ENCODE measurements at regions not wholly inside any gene's neighbourhood (a gene's known extent, or its start where the extent isn't known, plus 50 kb on each side); places are given as distances from the start of the nearest gene placed in this dataset.
"Not testable (repeated sequence)": the region's sequence is repeated elsewhere in the genome, so short reads cannot be mapped to it uniquely, and the experiment has no call there.

GRCh38 chr2:89208144-89208932 lies 516.9 kb downstream of the RPIA start:
- not testable (repeated sequence) for H3K4me1 Mint-ChIP-seq; H3K4me3 Mint-ChIP-seq; H3K36me3 Mint-ChIP-seq (ENCODE audit: low read depth); H3K27me3 Mint-ChIP-seq (ENCODE audit: low read depth, poor library complexity); H3K27ac Mint-ChIP-seq; DNase-seq
- H3K9me3 Mint-ChIP-seq, result peaks cover 35% of the 10 kb centered on the region

GRCh38 chr2:89213151-89213550 lies 521.7 kb downstream of the RPIA start:
- not testable (repeated sequence) for H3K36me3 Mint-ChIP-seq (ENCODE audit: low read depth); DNase-seq; H3K27ac Mint-ChIP-seq; H3K4me3 Mint-ChIP-seq; H3K4me1 Mint-ChIP-seq; H3K27me3 Mint-ChIP-seq (ENCODE audit: low read depth, poor library complexity)
- H3K9me3 Mint-ChIP-seq, result peaks cover 39% of the 10 kb centered on the region

- H3K36me3 Mint-ChIP-seq (ENCODE audit: low read depth); H3K4me3 Mint-ChIP-seq; H3K27me3 Mint-ChIP-seq (ENCODE audit: low read depth, poor library complexity); H3K4me1 Mint-ChIP-seq; H3K27ac Mint-ChIP-seq; DNase-seq: not testable (repeated sequence)
- H3K9me3 Mint-ChIP-seq, result peaks cover 39% of the 10 kb centered on the region
Observed at GRCh38 chr2:89213811-89214210, 522.3 kb downstream of the RPIA start.

GRCh38 chr2:89221474-89221873 lies 530.0 kb downstream of the RPIA start:
- not testable (repeated sequence) for H3K4me1 Mint-ChIP-seq; H3K4me3 Mint-ChIP-seq; H3K27ac Mint-ChIP-seq; H3K27me3 Mint-ChIP-seq (ENCODE audit: low read depth, poor library complexity); DNase-seq; H3K36me3 Mint-ChIP-seq (ENCODE audit: low read depth)
- peaks cover 11% of the 10 kb centered on the region for H3K9me3 Mint-ChIP-seq

- H3K4me3 Mint-ChIP-seq; H3K27me3 Mint-ChIP-seq (ENCODE audit: low read depth, poor library complexity); DNase-seq; H3K36me3 Mint-ChIP-seq (ENCODE audit: low read depth); H3K27ac Mint-ChIP-seq; H3K4me1 Mint-ChIP-seq: not testable (repeated sequence)
- peaks cover 11% of the 10 kb centered on the region for H3K9me3 Mint-ChIP-seq
Observed at GRCh38 chr2:89222063-89222732, 530.7 kb downstream of the RPIA start.

- peaks cover 16% of the 10 kb centered on the region for H3K9me3 Mint-ChIP-seq
- H3K27me3 Mint-ChIP-seq (ENCODE audit: low read depth, poor library complexity); H3K36me3 Mint-ChIP-seq (ENCODE audit: low read depth); DNase-seq; H3K4me1 Mint-ChIP-seq; H3K4me3 Mint-ChIP-seq; H3K27ac Mint-ChIP-seq: not testable (repeated sequence)
Observed at GRCh38 chr2:89224803-89225202, 533.3 kb downstream of the RPIA start.

GRCh38 chr2:89229979-89230378 lies 538.5 kb downstream of the RPIA start:
- H3K36me3 Mint-ChIP-seq (ENCODE audit: low read depth); H3K27ac Mint-ChIP-seq; DNase-seq; H3K4me3 Mint-ChIP-seq; H3K4me1 Mint-ChIP-seq; H3K27me3 Mint-ChIP-seq (ENCODE audit: low read depth, poor library complexity): not testable (repeated sequence)
- peaks cover 13% of the 10 kb centered on the region for H3K9me3 Mint-ChIP-seq

GRCh38 chr2:89231241-89231640 lies 539.8 kb downstream of the RPIA start:
- not testable (repeated sequence) for H3K36me3 Mint-ChIP-seq (ENCODE audit: low read depth); H3K4me1 Mint-ChIP-seq; H3K27ac Mint-ChIP-seq; DNase-seq; H3K4me3 Mint-ChIP-seq; H3K27me3 Mint-ChIP-seq (ENCODE audit: low read depth, poor library complexity)
- H3K9me3 Mint-ChIP-seq, result peaks cover 12% of the 10 kb centered on the region

GRCh38 chr2:89233931-89234330 lies 542.5 kb downstream of the RPIA start:
- H3K27ac Mint-ChIP-seq; H3K9me3 Mint-ChIP-seq; H3K4me3 Mint-ChIP-seq; DNase-seq; H3K4me1 Mint-ChIP-seq; H3K27me3 Mint-ChIP-seq (ENCODE audit: low read depth, poor library complexity); H3K36me3 Mint-ChIP-seq (ENCODE audit: low read depth): not testable (repeated sequence)

GRCh38 chr2:89234818-89235466 lies 543.5 kb downstream of the RPIA start:
- not testable (repeated sequence) for H3K27ac Mint-ChIP-seq

GRCh38 chr2:89236832-89237450 lies 545.5 kb downstream of the RPIA start:
- H3K9me3 Mint-ChIP-seq; H3K4me1 Mint-ChIP-seq; H3K27me3 Mint-ChIP-seq (ENCODE audit: low read depth, poor library complexity); H3K36me3 Mint-ChIP-seq (ENCODE audit: low read depth); H3K4me3 Mint-ChIP-seq; DNase-seq; H3K27ac Mint-ChIP-seq: not testable (repeated sequence)

More at GRCh38 chr2:89234818-89235466, 543.5 kb downstream of the RPIA start:
- H3K36me3 Mint-ChIP-seq (ENCODE audit: low read depth); H3K4me3 Mint-ChIP-seq; H3K4me1 Mint-ChIP-seq; H3K27me3 Mint-ChIP-seq (ENCODE audit: low read depth, poor library complexity); H3K9me3 Mint-ChIP-seq; DNase-seq: not testable (repeated sequence)

- not testable (repeated sequence) for H3K4me1 Mint-ChIP-seq; H3K27ac Mint-ChIP-seq; DNase-seq; H3K36me3 Mint-ChIP-seq (ENCODE audit: low read depth); H3K9me3 Mint-ChIP-seq; H3K27me3 Mint-ChIP-seq (ENCODE audit: low read depth, poor library complexity); H3K4me3 Mint-ChIP-seq
Observed at GRCh38 chr2:89237783-89238182, 546.3 kb downstream of the RPIA start.

GRCh38 chr2:89243114-89243700 lies 551.7 kb downstream of the RPIA start:
- H3K27me3 Mint-ChIP-seq (ENCODE audit: low read depth, poor library complexity); H3K27ac Mint-ChIP-seq; H3K4me3 Mint-ChIP-seq; H3K36me3 Mint-ChIP-seq (ENCODE audit: low read depth); H3K4me1 Mint-ChIP-seq; DNase-seq: not testable (repeated sequence)
- peaks cover 30% of the 10 kb centered on the region for H3K9me3 Mint-ChIP-seq

GRCh38 chr2:89244407-89244806 lies 552.9 kb downstream of the RPIA start:
- not testable (repeated sequence) for DNase-seq; H3K4me1 Mint-ChIP-seq; H3K27ac Mint-ChIP-seq; H3K27me3 Mint-ChIP-seq (ENCODE audit: low read depth, poor library complexity); H3K4me3 Mint-ChIP-seq; H3K36me3 Mint-ChIP-seq (ENCODE audit: low read depth)
- H3K9me3 Mint-ChIP-seq, result peaks cover 36% of the 10 kb centered on the region
